Cardiac fibroblast (primary cell): ENCODE measurements at regions not wholly inside any gene's neighbourhood (a gene's known extent, or its start where the extent isn't known, plus 50 kb on each side); places are given as distances from the start of the nearest gene placed in this dataset.

ENCODE experiments used
- DNase-seq, 2 donors: peaks; one replicate each; pipeline versions ENCODE4 v3.0.0 to v3.0.0-alpha.2; 2010; ENCODE audit warnings: low read depth in 2 of 2
- H3K4me3 ChIP-seq, 2 donors: replicated peaks in 1 of 2; 1 replicate in 1 of 2; 2 replicates in 1 of 2; pipeline ENCODE4 v1.5.1; 2011; ENCODE audit warnings: low read depth in 2 of 2, low read length in 2 of 2, mild to moderate bottlenecking in 2 of 2, moderate library complexity in 1 of 2
- CTCF ChIP-seq: IDR thresholded peaks from one replicate; pipeline ENCODE4 v1.5.1; 2011; ENCODE audit warnings: low read depth, mild to moderate bottlenecking, low read length, inconsistent platforms

- TF ChIP-seq CTCF: no peak
- DNase-seq: no peak
- no peak overlapping the region for H3K4me3 ChIP-seq
Observed at GRCh38 chr5:83889971-83890745, 169.5 kb upstream of the HAPLN1 start.

- peak; percentile 55 to 63 for DNase-seq
- no peak overlapping the region for H3K4me3 ChIP-seq
- no peak for TF ChIP-seq CTCF
Observed at GRCh38 chr5:83877911-83878706, 157.5 kb upstream of the HAPLN1 start.

- DNase-seq: no peak
- no peak for TF ChIP-seq CTCF
- H3K4me3 ChIP-seq: no peak overlapping the region
Observed at GRCh38 chr5:83871533-83872395, 151.1 kb upstream of the HAPLN1 start.

- no peak for TF ChIP-seq CTCF
- no peak overlapping the region for H3K4me3 ChIP-seq
- no peak for DNase-seq
Observed at GRCh38 chr5:83866181-83866580, 145.5 kb upstream of the HAPLN1 start.

- H3K4me3 ChIP-seq: no peak overlapping the region
- TF ChIP-seq CTCF: no peak
- peak in 1 of 2 donors; percentile 5 for DNase-seq
Observed at GRCh38 chr5:83865579-83865978, 144.9 kb upstream of the HAPLN1 start.

GRCh38 chr5:83864652-83865051, 144.0 kb upstream of the HAPLN1 start:
- no peak overlapping the region for H3K4me3 ChIP-seq
- no peak for TF ChIP-seq CTCF

More at GRCh38 chr5:83864652-83865051, 144.0 kb upstream of the HAPLN1 start:
- no peak for DNase-seq
